Kidney (tissue), 13 donors: ENCODE measurements at regions not wholly inside any gene's neighbourhood (a gene's known extent, or its start where the extent isn't known, plus 50 kb on each side); places are given as distances from the start of the nearest gene placed in this dataset.

ENCODE experiments used
- DNase-seq, 5 donors: peaks; one replicate each; pipeline ENCODE4 v3.0.0-alpha.2; 2013 to 2020
- FAIRE-seq: peaks from 2 replicates; lab custom pipeline; 2012; peaks lifted over from hg19 to GRCh38; lab: Jason Lieb, UNC
- H3K27ac ChIP-seq, 2 donors: one replicate each; pipeline ENCODE4 v1.7.0; 2013; ENCODE audit warnings: low read depth in 2 of 2, low read length in 2 of 2, inconsistent platforms in 1 of 2
- H3K27me3 ChIP-seq: one replicate; pipeline ENCODE4 v1.7.1; 2013; ENCODE audit warnings: low read length, inconsistent platforms; ENCODE audit not compliant: control insufficient read depth, insufficient read depth
- H3K36me3 ChIP-seq, 3 donors: one replicate each; pipeline versions ENCODE4 v1.7.0 to v1.7.1; 2013; ENCODE audit warnings: low read length in 3 of 3, control low read depth in 1 of 3, inconsistent platforms in 1 of 3; ENCODE audit not compliant: insufficient read depth in 3 of 3, control insufficient read depth in 2 of 3
- H3K4me1 ChIP-seq, 3 donors: one replicate each; pipeline versions ENCODE4 v1.7.0 to v1.7.1; 2013; ENCODE audit warnings: low read length in 3 of 3, inconsistent platforms in 1 of 3, low read depth in 1 of 3; ENCODE audit not compliant: control insufficient read depth in 2 of 3, insufficient read depth in 2 of 3
- H3K4me3 ChIP-seq, 3 donors: one replicate each; pipeline versions ENCODE4 v1.7.0 to v1.8.1; 2013; ENCODE audit warnings: low read length in 3 of 3, control low read depth in 1 of 3, inconsistent platforms in 1 of 3
- H3K9ac ChIP-seq, 3 donors: one replicate each; pipeline versions ENCODE4 v1.7.0 to v1.7.1; 2013; ENCODE audit warnings: low read length in 3 of 3, control low read depth in 1 of 3, inconsistent platforms in 1 of 3
- H3K9me3 ChIP-seq, 3 donors: one replicate each; pipeline versions ENCODE4 v1.7.0 to v1.7.1; 2013; ENCODE audit warnings: low read length in 3 of 3, control low read depth in 1 of 3, inconsistent platforms in 1 of 3; ENCODE audit not compliant: control insufficient read depth in 2 of 3, insufficient read depth in 1 of 3
- CTCF ChIP-seq: IDR thresholded peaks from 3 replicates; pipeline ENCODE4 v1.5.1; 2012; ENCODE audit warnings: mild to moderate bottlenecking, moderate library complexity, borderline replicate concordance; ENCODE audit not compliant: insufficient read depth; ENCODE audit errors: extremely low read depth
- intact Hi-C: fragments of 100-400 bp; cut with DNase I; formaldehyde crosslinking; loops from one replicate; pipeline ENCODE4 v1.11.1; 2022
- donor health status: control.
- donor health status: control.
- donor health status: control.
- donor health status: control.
- donor health status: control.
- donor health status: DM: yes; HTN: yes; CAD: no.
- donor health status: Normal renal cell carcinoma (clear cell type).

- H3K9ac ChIP-seq: no peak overlapping the region
- intact Hi-C loops: no loop called here
- H3K36me3 ChIP-seq: no peaks in the 10 kb centered on the region
- H3K9me3 ChIP-seq: no peaks in the 10 kb centered on the region
- no peaks in the 10 kb centered on the region for H3K27me3 ChIP-seq
- H3K27ac ChIP-seq: no peak overlapping the region
- no peak for TF ChIP-seq CTCF
- no peaks in the 10 kb centered on the region for H3K4me1 ChIP-seq
- FAIRE-seq (no peak), DNase-seq (no peak)
- H3K4me3 ChIP-seq: no peak overlapping the region
These were observed 61.4 kb upstream of the MSTN start for GRCh38 chr2:190123956-190124355.

- intact Hi-C loops: no loop called here
- Histone ChIP-seq H3K36me3 (no peaks in the 10 kb centered on the region), H3K27ac (no peak overlapping the region), H3K9me3 (no peaks in the 10 kb centered on the region), H3K9ac (no peak overlapping the region), H3K27me3 (no peaks in the 10 kb centered on the region), H3K4me1 (no peaks in the 10 kb centered on the region), H3K4me3 (no peak overlapping the region)
- no peak for FAIRE-seq
- TF ChIP-seq CTCF: peak; percentile 18
- DNase-seq: peak in 1 of 5 donors; percentile 12
These were observed 59.4 kb upstream of the MSTN start for GRCh38 chr2:190121971-190122370.

GRCh38 chr2:190121305-190121704, 58.8 kb upstream of the MSTN start:
- H3K36me3 ChIP-seq: no peaks in the 10 kb centered on the region
- TF ChIP-seq CTCF: no peak
- no peaks in the 10 kb centered on the region for H3K4me1 ChIP-seq
- no peak overlapping the region for H3K9ac ChIP-seq
- no peaks in the 10 kb centered on the region for H3K9me3 ChIP-seq
- FAIRE-seq (no peak), DNase-seq (no peak)
- no peaks in the 10 kb centered on the region for H3K27me3 ChIP-seq
- intact Hi-C loops: no loop called here
- no peak overlapping the region for H3K27ac ChIP-seq
- H3K4me3 ChIP-seq: no peak overlapping the region

GRCh38 chr2:190119923-190120590, 57.5 kb upstream of the MSTN start:
- H3K9me3 ChIP-seq: no peaks in the 10 kb centered on the region
- intact Hi-C loops: no loop called here
- no peaks in the 10 kb centered on the region for H3K36me3 ChIP-seq
- DNase-seq: peak in 1 of 5 donors; percentile 19
- no peaks in the 10 kb centered on the region for H3K27me3 ChIP-seq
- no peak for TF ChIP-seq CTCF
- H3K4me3 ChIP-seq: peak overlapping the region in 2 of 3 donors; percentile 27 to 29
- FAIRE-seq: no peak
- no peaks in the 10 kb centered on the region for H3K4me1 ChIP-seq
- no peak overlapping the region for H3K9ac ChIP-seq
- no peak overlapping the region for H3K27ac ChIP-seq
